PFSK-1 (cell line): ENCODE measurements at regions not wholly inside any gene's neighbourhood (a gene's known extent, or its start where the extent isn't known, plus 50 kb on each side); places are given as distances from the start of the nearest gene placed in this dataset.

Experiments
- FOXP2 ChIP-seq: optimal IDR thresholded peaks from 2 replicates; pipeline ENCODE3; 2011; ENCODE audit warnings: borderline replicate concordance, control low read depth, inconsistent platforms; ENCODE audit not compliant: insufficient read depth; ENCODE audit errors: extremely low read length, extremely low read depth
- POLR2AphosphoS5 ChIP-seq: IDR thresholded peaks from 2 replicates; pipeline ENCODE4 v1.6.1; 2012; ENCODE audit warnings: low read depth, mild to moderate bottlenecking, control low read depth, low read length, moderate library complexity
- SIN3A ChIP-seq: IDR thresholded peaks from 2 replicates; pipeline ENCODE4 v1.6.1; 2012; ENCODE audit warnings: mild to moderate bottlenecking, low read length, moderate library complexity, borderline replicate concordance; ENCODE audit not compliant: insufficient read depth
- TAF1 ChIP-seq: IDR thresholded peaks from 2 replicates; pipeline ENCODE4 v1.6.1; 2012; ENCODE audit warnings: low read length, control low read depth, borderline replicate concordance; ENCODE audit not compliant: insufficient read depth
- TF ChIP-seq, protein P1 (sequence below), 2 experiments: IDR thresholded peaks; 2 replicates each; pipeline versions ENCODE4 v1.6.1 to v1.8.0; 2011 to 2012; ENCODE audit warnings: low read depth in 2 of 2, low read length in 2 of 2, control low read depth in 1 of 2, inconsistent platforms in 1 of 2, mild to moderate bottlenecking in 1 of 2, moderate library complexity in 1 of 2; ENCODE audit not compliant: insufficient read depth in 1 of 2

DNA sequence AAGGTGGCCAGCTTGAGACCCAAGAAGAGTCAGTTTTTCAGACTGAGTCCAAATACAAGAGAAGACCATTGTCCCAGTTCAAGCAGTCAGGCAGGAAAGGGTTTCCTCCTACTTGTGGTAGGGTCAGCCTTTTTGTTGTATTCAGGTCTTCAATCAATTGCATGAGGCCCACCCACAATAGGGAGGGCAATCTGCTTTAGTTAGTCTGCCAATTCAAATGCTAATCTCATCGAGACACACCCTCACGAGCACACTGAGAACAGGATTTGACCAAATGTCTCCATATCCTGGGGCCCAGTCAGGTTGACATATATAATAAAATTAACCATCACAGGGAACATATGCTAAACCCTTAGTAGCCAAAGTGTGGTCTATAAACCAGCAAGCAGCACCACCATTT lies 75.3 kb upstream of the FRMPD3 start:
- no peak for TF ChIP-seq FOXP2

DNA sequence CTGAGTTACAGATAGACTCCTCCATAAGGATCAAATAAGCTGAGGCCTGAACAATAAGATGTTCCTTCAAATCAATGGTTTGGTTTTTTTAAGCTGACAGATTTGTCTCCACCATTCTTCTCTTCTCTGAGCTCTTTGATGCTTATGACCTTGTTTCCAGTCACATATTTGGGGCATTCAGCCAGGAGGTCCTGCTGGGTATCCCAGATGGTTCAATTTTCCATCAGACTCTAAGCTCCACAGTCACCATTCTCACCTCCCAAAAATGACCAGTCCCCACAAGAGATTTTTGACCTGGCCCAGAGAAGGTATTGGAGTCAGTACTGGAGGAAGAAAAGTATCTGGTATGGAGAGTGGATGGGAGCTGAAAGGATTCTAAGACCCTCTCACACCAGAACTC lies 74.6 kb upstream of the FRMPD3 start:
- TF ChIP-seq SIN3A (no peak), POLR2AphosphoS5 (no peak), FOXP2 (no peak)
- TF ChIP-seq, protein P1, sequence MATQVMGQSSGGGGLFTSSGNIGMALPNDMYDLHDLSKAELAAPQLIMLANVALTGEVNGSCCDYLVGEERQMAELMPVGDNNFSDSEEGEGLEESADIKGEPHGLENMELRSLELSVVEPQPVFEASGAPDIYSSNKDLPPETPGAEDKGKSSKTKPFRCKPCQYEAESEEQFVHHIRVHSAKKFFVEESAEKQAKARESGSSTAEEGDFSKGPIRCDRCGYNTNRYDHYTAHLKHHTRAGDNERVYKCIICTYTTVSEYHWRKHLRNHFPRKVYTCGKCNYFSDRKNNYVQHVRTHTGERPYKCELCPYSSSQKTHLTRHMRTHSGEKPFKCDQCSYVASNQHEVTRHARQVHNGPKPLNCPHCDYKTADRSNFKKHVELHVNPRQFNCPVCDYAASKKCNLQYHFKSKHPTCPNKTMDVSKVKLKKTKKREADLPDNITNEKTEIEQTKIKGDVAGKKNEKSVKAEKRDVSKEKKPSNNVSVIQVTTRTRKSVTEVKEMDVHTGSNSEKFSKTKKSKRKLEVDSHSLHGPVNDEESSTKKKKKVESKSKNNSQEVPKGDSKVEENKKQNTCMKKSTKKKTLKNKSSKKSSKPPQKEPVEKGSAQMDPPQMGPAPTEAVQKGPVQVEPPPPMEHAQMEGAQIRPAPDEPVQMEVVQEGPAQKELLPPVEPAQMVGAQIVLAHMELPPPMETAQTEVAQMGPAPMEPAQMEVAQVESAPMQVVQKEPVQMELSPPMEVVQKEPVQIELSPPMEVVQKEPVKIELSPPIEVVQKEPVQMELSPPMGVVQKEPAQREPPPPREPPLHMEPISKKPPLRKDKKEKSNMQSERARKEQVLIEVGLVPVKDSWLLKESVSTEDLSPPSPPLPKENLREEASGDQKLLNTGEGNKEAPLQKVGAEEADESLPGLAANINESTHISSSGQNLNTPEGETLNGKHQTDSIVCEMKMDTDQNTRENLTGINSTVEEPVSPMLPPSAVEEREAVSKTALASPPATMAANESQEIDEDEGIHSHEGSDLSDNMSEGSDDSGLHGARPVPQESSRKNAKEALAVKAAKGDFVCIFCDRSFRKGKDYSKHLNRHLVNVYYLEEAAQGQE (IDR thresholded peaks at IDR 0.05; ENCODE audit: insufficient read depth in 1 of 2, low read depth in 2 of 2, low read length in 2 of 2) = no peak

DNA sequence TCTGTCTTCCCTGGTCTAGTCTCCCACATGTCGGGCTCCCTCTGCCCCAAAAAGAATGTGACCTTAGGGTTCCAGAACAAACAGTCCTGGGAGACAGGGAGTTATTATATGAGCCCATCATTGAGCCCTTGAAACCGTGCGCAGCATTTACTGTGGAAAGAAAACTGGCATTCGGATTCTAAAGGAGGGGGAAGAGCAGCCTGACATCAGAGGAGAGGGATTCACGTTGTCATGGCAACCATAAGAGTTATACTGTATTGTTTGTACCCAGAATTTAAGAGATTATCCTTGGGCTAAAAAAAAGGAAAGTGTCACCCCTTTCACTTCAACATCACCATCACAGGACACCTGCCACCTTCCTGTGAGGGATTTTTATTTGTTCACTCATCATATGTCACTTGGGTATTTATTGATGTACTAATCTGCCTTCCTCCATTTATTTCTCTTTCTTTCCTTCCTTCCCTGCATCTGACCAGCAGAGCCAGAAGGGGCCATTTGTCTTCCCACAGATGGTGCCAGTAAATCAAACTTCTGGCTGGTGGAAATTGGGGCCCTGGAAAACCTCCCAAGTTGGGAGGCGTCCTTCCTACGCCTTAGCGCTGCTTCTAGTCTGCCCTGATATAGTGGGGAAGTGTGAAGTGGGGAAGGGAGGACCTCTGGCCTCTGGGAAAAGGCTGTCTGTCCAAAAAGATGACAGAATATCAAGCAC lies 64.9 kb upstream of the FRMPD3 start:
- no peak for TF ChIP-seq SIN3A
- TF ChIP-seq TAF1 = no peak
- no peak for TF ChIP-seq POLR2AphosphoS5
- TF ChIP-seq, protein P1 (IDR thresholded peaks at IDR 0.05; ENCODE audit: insufficient read depth in 1 of 2, low read depth in 2 of 2, low read length in 2 of 2) = no peak
- TF ChIP-seq FOXP2 = no peak

DNA sequence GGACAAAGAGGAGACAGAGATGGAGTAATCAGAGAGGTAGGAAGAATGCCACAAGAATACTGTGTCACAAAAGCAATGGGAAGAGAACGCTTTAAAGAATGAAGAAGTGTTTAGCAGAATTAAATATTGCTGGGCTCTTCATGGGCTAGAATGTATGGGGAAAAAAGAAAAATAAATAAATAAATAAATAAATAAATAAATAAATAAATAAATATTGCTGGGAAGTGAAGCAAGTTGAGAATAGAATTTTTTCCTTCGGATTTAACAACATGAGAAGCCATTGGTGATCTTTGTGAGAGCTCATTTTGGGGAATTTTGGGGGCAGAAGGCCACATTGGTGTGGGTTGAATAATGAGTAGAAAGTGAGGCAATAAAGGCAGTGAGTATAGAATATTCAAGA lies 59.7 kb upstream of the FRMPD3 start:
- TF ChIP-seq FOXP2 (no peak), POLR2AphosphoS5 (no peak), SIN3A (no peak), TAF1 (no peak)
- TF ChIP-seq, protein P1 (IDR thresholded peaks at IDR 0.05; ENCODE audit: insufficient read depth in 1 of 2, low read depth in 2 of 2, low read length in 2 of 2) = no peak

DNA sequence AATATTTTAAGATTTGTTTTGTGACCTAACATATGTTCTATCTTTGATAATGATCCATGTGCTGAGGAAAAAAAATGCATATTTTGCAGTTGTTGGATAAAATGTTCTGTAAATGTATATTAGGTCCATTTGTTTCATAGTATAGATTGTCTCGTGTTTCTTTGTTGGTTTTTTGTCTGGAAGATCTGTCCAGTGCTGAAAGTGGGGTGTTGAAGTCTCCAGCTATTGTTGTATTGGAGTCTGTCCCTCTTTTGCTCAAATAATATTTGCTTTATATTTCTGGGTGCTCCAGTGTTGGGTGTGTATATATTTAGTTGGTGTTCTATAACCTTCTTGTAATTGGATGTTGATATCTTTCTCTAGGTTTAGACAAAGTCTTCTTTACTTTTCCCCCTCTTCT lies 53.2 kb upstream of the FRMPD3 start:
- TF ChIP-seq SIN3A = no peak
- TF ChIP-seq, protein P1 (IDR thresholded peaks at IDR 0.05; ENCODE audit: insufficient read depth in 1 of 2, low read depth in 2 of 2, low read length in 2 of 2) = peak in 1 of 2 experiments; percentile 70; a peak in 2 of 4 replicates
